DND-41 (cell line): ENCODE measurements at regions not wholly inside any gene's neighbourhood (a gene's known extent, or its start where the extent isn't known, plus 50 kb on each side); places are given as distances from the start of the nearest gene placed in this dataset.

Source experiments
- CTCF ChIP-seq: IDR thresholded peaks from 2 replicates; pipeline ENCODE4 v1.5.1; 2012; ENCODE audit warnings: borderline replicate concordance, low read length, moderate library complexity, mild to moderate bottlenecking; ENCODE audit not compliant: poor library complexity, severe bottlenecking; ENCODE audit errors: extremely low read depth
- EZH2 ChIP-seq: IDR thresholded peaks from 3 replicates; pipeline ENCODE4 v1.6.1; 2012; ENCODE audit warnings: borderline replicate concordance, low read depth, mild to moderate bottlenecking, moderate library complexity, low read length, inconsistent platforms; ENCODE audit not compliant: severe bottlenecking

DNA sequence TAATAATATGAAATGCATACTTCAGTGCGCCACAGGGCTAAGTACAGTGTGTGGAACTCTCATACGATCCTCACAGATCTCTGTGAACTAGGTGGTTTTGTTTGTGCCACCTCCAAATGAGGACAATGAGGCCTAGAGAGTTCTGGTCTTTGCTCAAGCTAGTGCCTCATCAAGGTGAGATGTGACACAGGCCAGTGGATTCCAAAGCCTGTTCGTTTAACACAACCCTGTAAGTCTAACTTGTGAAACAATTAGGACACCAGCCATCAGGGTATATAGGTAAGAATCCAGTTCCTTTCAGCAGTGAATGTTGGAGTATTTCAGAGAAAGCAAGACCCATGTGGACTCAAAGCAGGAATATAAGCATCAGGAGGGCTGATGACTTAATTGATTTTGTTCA lies 130.7 kb upstream of the GAS1 start:
- no peak for TF ChIP-seq CTCF
- TF ChIP-seq EZH2 = no peak
